ENCODE measurements at regions not wholly inside any gene's neighbourhood (a gene's known extent, or its start where the extent isn't known, plus 50 kb on each side); places are given as distances from the start of the nearest gene placed in this dataset.

GRCh38 chr15:35166730-35167359 lies 81.8 kb upstream of the NANOGP8 start (continued):
- TF ChIP-seq KLF6 (CRISPR knock-in tag; IDR thresholded peaks at IDR 0.05; ENCODE audit: borderline replicate concordance) (0 out of 2 replicates have a peak, but pooled peaks have one; percentile 58), KDM1A (IDR thresholded peaks at IDR 0.05) (peak; percentile 93 to 95), DACH1 (IDR thresholded peaks at IDR 0.05; ENCODE audit: partially characterized antibody) (peak; percentile 23), ZFPM2 (CRISPR knock-in tag; IDR thresholded peaks at IDR 0.05) (no peak), UBTF (IDR thresholded peaks at IDR 0.05; ENCODE audit: borderline replicate concordance in 1 of 2, low read depth in 2 of 2, low read length in 2 of 2) (no peak), ZKSCAN1 (IDR thresholded peaks at IDR 0.05; ENCODE audit: low read depth, low read length) (no peak), ZNF785 (CRISPR knock-in tag; IDR thresholded peaks at IDR 0.05) (no peak), TAF7 (tag; IDR thresholded peaks at IDR 0.05) (no peak), NELFE (IDR thresholded peaks at IDR 0.05; ENCODE audit: insufficient read depth, insufficient read length) (no peak), ZNF175 (CRISPR knock-in tag; IDR thresholded peaks at IDR 0.05; ENCODE audit: low read depth) (peak; percentile 80; the same call in 1 of the 2 replicates), BMI1 (IDR thresholded peaks at IDR 0.05; ENCODE audit: low read length) (no peak), ETV6 (IDR thresholded peaks at IDR 0.05; ENCODE audit: borderline replicate concordance in 1 of 2, low read depth in 2 of 2, low read length in 1 of 2) (0 out of 4 replicates have a peak, but pooled peaks of 1 of the 2 experiments have one; percentile 53), ETV6 (CRISPR knock-in tag; IDR thresholded peaks at IDR 0.05; ENCODE audit: borderline replicate concordance) (no peak)
